ENCODE measurements at regions not wholly inside any gene's neighbourhood (a gene's known extent, or its start where the extent isn't known, plus 50 kb on each side); places are given as distances from the start of the nearest gene placed in this dataset.
A peak's percentile ranks its signal among the peaks of the same experiment; 100 is the strongest.

DNA sequence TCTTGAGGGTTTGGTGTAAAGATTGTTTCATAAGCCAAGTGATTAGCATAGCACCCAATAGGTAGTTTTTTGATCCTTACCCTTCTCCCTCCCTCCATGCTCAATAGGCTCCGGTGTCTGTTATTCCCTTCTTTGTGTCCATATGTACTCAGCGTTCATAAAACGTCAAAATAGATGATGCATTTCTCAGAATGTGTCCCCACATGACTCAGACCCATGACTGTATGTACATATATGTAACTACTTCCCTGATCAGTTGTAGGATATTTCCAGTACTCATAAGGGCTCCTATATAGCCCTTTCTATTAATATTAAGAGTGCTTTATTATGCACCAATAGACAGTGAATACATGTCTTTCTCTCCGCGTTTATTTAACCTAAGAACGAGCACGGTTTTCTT is 466.9 kb downstream of the KIF20B start:
- peaks cover 3% of the 10 kb centered on the region for H3K4me1 ChIP-seq (ENCODE audit: control insufficient read depth, extremely low read depth, insufficient read depth, low read length)

GRCh38 chr10:90171014-90171722 is 469.8 kb downstream of the KIF20B start:
- H3K79me2 ChIP-seq (ENCODE audit: control insufficient read depth, insufficient read depth, low read length): no peaks in the 10 kb centered on the region
- peaks cover 10% of the 10 kb centered on the region for H3K4me1 ChIP-seq (ENCODE audit: control insufficient read depth, extremely low read depth, insufficient read depth, low read length)
- H2AFZ ChIP-seq (ENCODE audit: low read length): no peak overlapping the region
- no peak overlapping the region for H3K4me3 ChIP-seq (replicated peaks in 1 of 4; ENCODE audit: control extremely low read depth in 1 of 4, insufficient read depth in 1 of 4, low read depth in 3 of 4, low read length in 4 of 4)
- H3K27ac ChIP-seq (ENCODE audit: insufficient read depth, low read length): no peak overlapping the region
- H3K27me3 ChIP-seq (ENCODE audit: control insufficient read depth, insufficient read depth, low read length): no peaks in the 10 kb centered on the region
- no peak overlapping the region for H3K4me2 ChIP-seq (ENCODE audit: extremely low read depth, insufficient read depth, low read length)
- H3K9me3 ChIP-seq (ENCODE audit: control insufficient read depth, insufficient read depth, low read depth, low read length): no peaks in the 10 kb centered on the region
- H4K20me1 ChIP-seq (ENCODE audit: control insufficient read depth, extremely low read depth, insufficient read depth, low read length): no peaks in the 10 kb centered on the region
- no peak for TF ChIP-seq EZH2 (IDR thresholded peaks at IDR 0.05; ENCODE audit: low read length, missing control alignments)
- TF ChIP-seq, protein P1, sequence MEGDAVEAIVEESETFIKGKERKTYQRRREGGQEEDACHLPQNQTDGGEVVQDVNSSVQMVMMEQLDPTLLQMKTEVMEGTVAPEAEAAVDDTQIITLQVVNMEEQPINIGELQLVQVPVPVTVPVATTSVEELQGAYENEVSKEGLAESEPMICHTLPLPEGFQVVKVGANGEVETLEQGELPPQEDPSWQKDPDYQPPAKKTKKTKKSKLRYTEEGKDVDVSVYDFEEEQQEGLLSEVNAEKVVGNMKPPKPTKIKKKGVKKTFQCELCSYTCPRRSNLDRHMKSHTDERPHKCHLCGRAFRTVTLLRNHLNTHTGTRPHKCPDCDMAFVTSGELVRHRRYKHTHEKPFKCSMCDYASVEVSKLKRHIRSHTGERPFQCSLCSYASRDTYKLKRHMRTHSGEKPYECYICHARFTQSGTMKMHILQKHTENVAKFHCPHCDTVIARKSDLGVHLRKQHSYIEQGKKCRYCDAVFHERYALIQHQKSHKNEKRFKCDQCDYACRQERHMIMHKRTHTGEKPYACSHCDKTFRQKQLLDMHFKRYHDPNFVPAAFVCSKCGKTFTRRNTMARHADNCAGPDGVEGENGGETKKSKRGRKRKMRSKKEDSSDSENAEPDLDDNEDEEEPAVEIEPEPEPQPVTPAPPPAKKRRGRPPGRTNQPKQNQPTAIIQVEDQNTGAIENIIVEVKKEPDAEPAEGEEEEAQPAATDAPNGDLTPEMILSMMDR (conservative IDR thresholded peaks at IDR 0.05 in 1 of 2, IDR thresholded peaks at IDR 0.05 in 1 of 2; ENCODE audit: low read depth in 1 of 2, low read length in 2 of 2): no peak
- H3K9ac ChIP-seq (ENCODE audit: insufficient read depth, low read length): no peak overlapping the region
- no peaks in the 10 kb centered on the region for H3K36me3 ChIP-seq (ENCODE audit: control insufficient read depth, insufficient read depth, low read length)
- DNase-seq (ENCODE audit: low read depth in 2 of 2): no peak

More for the DNA sequence above, 466.9 kb downstream of the KIF20B start:
- Histone ChIP-seq H3K9me3 (ENCODE audit: control insufficient read depth, insufficient read depth, low read depth, low read length) (no peaks in the 10 kb centered on the region), H4K20me1 (ENCODE audit: control insufficient read depth, extremely low read depth, insufficient read depth, low read length) (no peaks in the 10 kb centered on the region), H3K4me2 (ENCODE audit: extremely low read depth, insufficient read depth, low read length) (no peak overlapping the region), H3K79me2 (ENCODE audit: control insufficient read depth, insufficient read depth, low read length) (no peaks in the 10 kb centered on the region), H3K9ac (ENCODE audit: insufficient read depth, low read length) (no peak overlapping the region), H3K27me3 (ENCODE audit: control insufficient read depth, insufficient read depth, low read length) (no peaks in the 10 kb centered on the region), H2AFZ (ENCODE audit: low read length) (no peak overlapping the region), H3K36me3 (ENCODE audit: control insufficient read depth, insufficient read depth, low read length) (no peaks in the 10 kb centered on the region), H3K27ac (ENCODE audit: insufficient read depth, low read length) (no peak overlapping the region), H3K4me3 (replicated peaks in 1 of 4; ENCODE audit: control extremely low read depth in 1 of 4, insufficient read depth in 1 of 4, low read depth in 3 of 4, low read length in 4 of 4) (no peak overlapping the region)
- no peak for TF ChIP-seq EZH2 (IDR thresholded peaks at IDR 0.05; ENCODE audit: low read length, missing control alignments)
- TF ChIP-seq, protein P1 (conservative IDR thresholded peaks at IDR 0.05 in 1 of 2, IDR thresholded peaks at IDR 0.05 in 1 of 2; ENCODE audit: low read depth in 1 of 2, low read length in 2 of 2): no peak
- DNase-seq (ENCODE audit: low read depth in 2 of 2): no peak

GRCh38 chr10:90174531-90174930 is 473.1 kb downstream of the KIF20B start:
- no peak overlapping the region for H3K4me2 ChIP-seq (ENCODE audit: extremely low read depth, insufficient read depth, low read length)
- no peak overlapping the region for H3K9ac ChIP-seq (ENCODE audit: insufficient read depth, low read length)
- no peak overlapping the region for H3K27ac ChIP-seq (ENCODE audit: insufficient read depth, low read length)
- H3K4me3 ChIP-seq (replicated peaks in 1 of 4; ENCODE audit: control extremely low read depth in 1 of 4, insufficient read depth in 1 of 4, low read depth in 3 of 4, low read length in 4 of 4): no peak overlapping the region
- no peaks in the 10 kb centered on the region for H3K27me3 ChIP-seq (ENCODE audit: control insufficient read depth, insufficient read depth, low read length)
- DNase-seq (ENCODE audit: low read depth in 2 of 2): peak in 1 of 2 donors; percentile 72
- no peak overlapping the region for H2AFZ ChIP-seq (ENCODE audit: low read length)
- H3K4me1 ChIP-seq (ENCODE audit: control insufficient read depth, extremely low read depth, insufficient read depth, low read length): peaks cover 7% of the 10 kb centered on the region
- no peaks in the 10 kb centered on the region for H3K36me3 ChIP-seq (ENCODE audit: control insufficient read depth, insufficient read depth, low read length)
- H3K79me2 ChIP-seq (ENCODE audit: control insufficient read depth, insufficient read depth, low read length): no peaks in the 10 kb centered on the region
- no peaks in the 10 kb centered on the region for H3K9me3 ChIP-seq (ENCODE audit: control insufficient read depth, insufficient read depth, low read depth, low read length)
- no peak for TF ChIP-seq EZH2 (IDR thresholded peaks at IDR 0.05; ENCODE audit: low read length, missing control alignments)
- TF ChIP-seq, protein P1 (conservative IDR thresholded peaks at IDR 0.05 in 1 of 2, IDR thresholded peaks at IDR 0.05 in 1 of 2; ENCODE audit: low read depth in 1 of 2, low read length in 2 of 2): no peak
- H4K20me1 ChIP-seq (ENCODE audit: control insufficient read depth, extremely low read depth, insufficient read depth, low read length): no peaks in the 10 kb centered on the region

All from fibroblast of lung (primary cell).